ENCODE measurements at regions not wholly inside any gene's neighbourhood (a gene's known extent, or its start where the extent isn't known, plus 50 kb on each side); places are given as distances from the start of the nearest gene placed in this dataset.

DNA sequence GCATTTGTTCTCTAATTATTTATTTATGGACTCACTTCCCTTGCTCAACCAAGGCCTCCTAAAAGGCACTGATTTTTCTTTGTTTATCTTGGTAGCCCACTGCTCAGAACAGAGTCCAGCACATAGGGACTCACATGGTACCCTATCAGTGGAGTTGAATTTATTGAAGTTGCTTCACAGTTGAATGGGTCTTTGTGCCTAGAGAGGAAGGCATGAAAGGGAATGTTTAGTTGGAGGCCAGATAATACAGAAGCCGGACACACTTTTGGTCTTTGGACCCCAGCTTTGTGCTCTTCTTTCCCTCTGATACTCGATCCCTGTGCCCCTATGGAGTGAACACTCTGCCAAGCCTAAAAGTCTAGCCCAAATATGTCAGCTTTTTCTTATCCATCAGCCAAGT, 429.0 kb downstream of the PRDM2 start:
- H3K4me1 Mint-ChIP-seq = peaks cover 9% of the 10 kb centered on the region
- TF ChIP-seq CTCF (conservative IDR thresholded peaks at IDR 0.05) = no peak
- no peaks in the 10 kb centered on the region for H3K36me3 Mint-ChIP-seq (ENCODE audit: low read depth)
- peaks cover 4% of the 10 kb centered on the region for H3K27me3 Mint-ChIP-seq (ENCODE audit: low read depth)
- no peaks in the 10 kb centered on the region for H3K9me3 Mint-ChIP-seq
- H3K4me3 Mint-ChIP-seq = no peak overlapping the region
- no peak for DNase-seq (ENCODE audit: low read depth, low spot score)
- H3K27ac Mint-ChIP-seq (ENCODE audit: unreplicated experiment) = no peak overlapping the region

GRCh38 chr1:14135070-14135469, 435.1 kb downstream of the PRDM2 start:
- H3K36me3 Mint-ChIP-seq (ENCODE audit: low read depth) = no peaks in the 10 kb centered on the region
- no peak overlapping the region for H3K4me3 Mint-ChIP-seq

DNA sequence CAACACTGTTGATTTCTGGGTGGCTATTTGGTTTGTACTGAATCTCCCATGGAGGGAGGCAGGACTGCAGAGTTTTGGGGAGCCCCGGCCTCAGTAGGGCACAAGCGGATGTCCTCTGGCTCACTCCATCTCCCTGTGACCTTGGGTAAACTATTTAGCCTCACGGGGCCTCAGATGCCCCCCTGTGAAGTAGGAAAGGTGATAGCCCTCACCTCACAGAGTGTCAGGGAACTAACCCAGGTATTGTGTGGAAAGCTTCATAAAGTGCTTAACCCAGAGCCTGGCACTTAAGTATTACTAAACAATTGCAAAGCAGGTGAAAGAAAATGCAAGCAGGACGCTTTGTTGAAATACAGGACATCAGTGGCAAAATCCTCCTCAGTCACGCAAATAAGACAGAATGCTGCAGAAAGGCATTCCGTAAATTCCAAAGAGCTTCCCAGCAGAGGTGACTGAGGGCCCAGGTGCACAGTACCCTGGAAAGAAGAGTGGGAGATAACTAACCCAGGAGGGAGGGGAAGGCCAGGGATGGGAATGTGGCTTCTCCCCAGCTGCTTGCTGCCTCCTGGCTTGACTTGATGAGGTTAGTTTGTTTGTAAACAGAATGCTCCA, 436.3 kb downstream of the PRDM2 start:
- H3K36me3 Mint-ChIP-seq (ENCODE audit: low read depth) = no peaks in the 10 kb centered on the region
- no peak overlapping the region for H3K4me3 Mint-ChIP-seq
- no peaks in the 10 kb centered on the region for H3K9me3 Mint-ChIP-seq
- no peaks in the 10 kb centered on the region for H3K4me1 Mint-ChIP-seq
- no peak for TF ChIP-seq CTCF (conservative IDR thresholded peaks at IDR 0.05)
- no peak for DNase-seq (ENCODE audit: low read depth, low spot score)
- no peak overlapping the region for H3K27ac Mint-ChIP-seq (ENCODE audit: unreplicated experiment)
- no peaks in the 10 kb centered on the region for H3K27me3 Mint-ChIP-seq (ENCODE audit: low read depth)

More at GRCh38 chr1:14135070-14135469, 435.1 kb downstream of the PRDM2 start:
- no peaks in the 10 kb centered on the region for H3K4me1 Mint-ChIP-seq
- TF ChIP-seq CTCF (conservative IDR thresholded peaks at IDR 0.05) = no peak
- DNase-seq (ENCODE audit: low read depth, low spot score) = no peak
- H3K9me3 Mint-ChIP-seq = no peaks in the 10 kb centered on the region
- H3K27ac Mint-ChIP-seq (ENCODE audit: unreplicated experiment) = no peak overlapping the region
- no peaks in the 10 kb centered on the region for H3K27me3 Mint-ChIP-seq (ENCODE audit: low read depth)

DNA sequence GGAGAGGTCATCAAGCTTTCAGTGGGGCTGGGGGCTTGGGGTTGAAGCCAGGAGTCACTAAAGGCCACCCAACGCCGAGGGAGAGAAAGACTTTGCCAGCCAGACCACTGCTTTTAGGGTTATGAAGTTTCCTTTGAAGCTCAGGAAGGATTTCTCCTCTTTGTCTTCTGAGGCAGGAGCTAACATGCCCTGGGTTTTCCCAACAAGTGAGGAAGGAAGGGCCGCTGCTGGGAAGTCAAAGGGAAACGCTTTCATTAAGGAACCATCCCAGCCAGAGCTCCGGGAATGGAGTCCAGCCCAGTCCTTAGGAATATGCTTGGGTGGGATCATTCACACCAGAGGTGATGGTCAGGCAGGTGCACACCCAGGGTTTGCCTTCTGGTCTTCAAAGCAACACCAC, 436.9 kb downstream of the PRDM2 start:
- no peak overlapping the region for H3K4me3 Mint-ChIP-seq

DNA sequence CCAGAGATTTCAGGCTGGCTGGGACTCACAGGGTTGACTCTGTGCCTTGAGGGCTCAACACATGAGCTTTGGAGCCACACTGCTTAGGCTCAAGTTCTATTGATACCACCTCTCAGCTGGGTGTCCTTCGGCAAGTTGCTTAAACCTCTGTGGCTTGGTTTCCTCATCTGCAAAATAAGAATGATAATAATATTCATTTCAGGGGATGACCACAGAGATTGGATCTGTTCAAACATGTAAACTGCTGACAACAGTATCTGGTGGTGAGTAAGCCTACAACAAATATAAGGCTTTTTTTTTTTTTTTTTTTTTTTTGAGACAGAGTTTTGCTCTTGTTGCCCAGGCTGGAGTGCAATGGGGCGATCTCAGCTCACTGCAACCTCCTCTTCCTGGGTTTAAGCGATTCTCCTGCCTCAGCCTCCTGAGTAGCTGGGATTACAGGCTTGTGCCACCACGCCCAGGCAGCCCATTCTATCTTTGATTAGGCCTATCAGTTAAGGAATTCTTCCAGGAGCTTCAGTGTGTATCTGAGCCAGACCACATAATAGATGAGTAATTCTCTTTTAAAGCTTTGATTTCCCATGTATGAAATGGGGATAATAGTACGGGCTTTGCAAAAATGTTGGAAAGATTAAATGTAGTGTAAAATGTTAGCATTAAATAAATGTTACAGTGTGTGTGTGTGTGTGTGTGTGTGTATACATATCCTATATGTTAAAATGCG, 437.6 kb downstream of the PRDM2 start:
- Mint-ChIP-seq H3K4me1 (no peaks in the 10 kb centered on the region), H3K4me3 (no peak overlapping the region), H3K9me3 (no peaks in the 10 kb centered on the region), H3K27ac (ENCODE audit: unreplicated experiment) (no peak overlapping the region), H3K36me3 (ENCODE audit: low read depth) (no peaks in the 10 kb centered on the region), H3K27me3 (ENCODE audit: low read depth) (no peaks in the 10 kb centered on the region)
- DNase-seq (ENCODE audit: low read depth, low spot score) = no peak
- no peak for TF ChIP-seq CTCF (conservative IDR thresholded peaks at IDR 0.05)

More for the DNA sequence above, 436.9 kb downstream of the PRDM2 start:
- H3K9me3 Mint-ChIP-seq = no peaks in the 10 kb centered on the region
- TF ChIP-seq CTCF (conservative IDR thresholded peaks at IDR 0.05) = no peak
- no peaks in the 10 kb centered on the region for H3K27me3 Mint-ChIP-seq (ENCODE audit: low read depth)
- no peak for DNase-seq (ENCODE audit: low read depth, low spot score)
- no peaks in the 10 kb centered on the region for H3K36me3 Mint-ChIP-seq (ENCODE audit: low read depth)
- H3K4me1 Mint-ChIP-seq = no peaks in the 10 kb centered on the region
- H3K27ac Mint-ChIP-seq (ENCODE audit: unreplicated experiment) = no peak overlapping the region
